ENCODE measurements at regions not wholly inside any gene's neighbourhood (a gene's known extent, or its start where the extent isn't known, plus 50 kb on each side); places are given as distances from the start of the nearest gene placed in this dataset.
"Not testable (repeated sequence)": the region's sequence is repeated elsewhere in the genome, so short reads cannot be mapped to it uniquely, and the experiment has no call there.

GRCh38 chr4:147157860-147158701 is 212.4 kb upstream of the TTC29 start:
- no peak overlapping the region for H3K27ac ChIP-seq
- WGBS, 2 donors (ENCODE audit: low coverage in 1 of 2): 2 to 12% methylated on average over 7 to 22 of the region's 29 CpGs
- TF ChIP-seq POLR2A (IDR thresholded peaks at IDR 0.05) (no peak), EP300 (IDR thresholded peaks at IDR 0.05; ENCODE audit: low read depth) (no peak), POLR2AphosphoS5 (IDR thresholded peaks at IDR 0.05) (no peak), CTCF (IDR thresholded peaks at IDR 0.05) (no peak)
- in situ Hi-C loops (cut with MboI; ENCODE audit: low pct_ligation_motif_present in 1 of 4, low pct_unique_long_range_greater_than_20kb in 1 of 4, low sequenced_read_pairs in 3 of 4): loop anchor here (10.0 to 25.0 kb wide), 3 partner anchors 229 to 429 kb away; no protein-coding TSS in a partner anchor
- peaks cover 15% of the 10 kb centered on the region for H3K27me3 ChIP-seq
- H3K36me3 ChIP-seq: no peaks in the 10 kb centered on the region
- peaks cover 0 to 8% (median 0%) of the 10 kb centered on the region in 4 donors for H3K4me1 ChIP-seq
- H3K4me3 ChIP-seq: peak overlapping the region in 3 of 4 donors; percentile 25 to 42 (median 25)
- peak; percentile 9 for DNase-seq
- intact Hi-C loops (cut with DNase I; ENCODE audit: low total_unique reads): no loop called here
- H3K9me3 ChIP-seq: no peaks in the 10 kb centered on the region

- no peaks in the 10 kb centered on the region for H3K36me3 ChIP-seq
- in situ Hi-C loops (cut with MboI; ENCODE audit: low pct_ligation_motif_present in 1 of 4, low pct_unique_long_range_greater_than_20kb in 1 of 4, low sequenced_read_pairs in 3 of 4) (loop anchor here in 3 of 4 donors (25.0 kb wide), 2 partner anchors 226 to 426 kb away; no protein-coding TSS in a partner anchor), intact Hi-C loops (cut with DNase I; ENCODE audit: low total_unique reads) (loop anchor here (5.0 kb wide), 2 partner anchors 431 to 751 kb away; no protein-coding TSS in a partner anchor)
- no peaks in the 10 kb centered on the region for H3K9me3 ChIP-seq
- DNase-seq: no peak
- H3K27me3 ChIP-seq: peaks cover 15% of the 10 kb centered on the region
- 34 to 38% methylated on average over 3 of the region's 3 CpGs for WGBS, 2 donors (ENCODE audit: low coverage in 1 of 2)
- H3K27ac ChIP-seq: no peak overlapping the region
- TF ChIP-seq CTCF (IDR thresholded peaks at IDR 0.05) (peak; percentile 67 to 74 (median 73)), POLR2A (IDR thresholded peaks at IDR 0.05) (no peak), POLR2AphosphoS5 (IDR thresholded peaks at IDR 0.05) (no peak), EP300 (IDR thresholded peaks at IDR 0.05; ENCODE audit: low read depth) (no peak)
- H3K4me3 ChIP-seq: no peak overlapping the region
- peaks cover 0 to 8% (median 0%) of the 10 kb centered on the region in 4 donors for H3K4me1 ChIP-seq
Observed at GRCh38 chr4:147160908-147161513, 215.3 kb upstream of the TTC29 start.

- H3K4me1 ChIP-seq: peaks cover 0 to 5% (median 0%) of the 10 kb centered on the region in 4 donors
- H3K27ac ChIP-seq: no peak overlapping the region
- in situ Hi-C loops (cut with MboI; ENCODE audit: low pct_ligation_motif_present in 1 of 4, low pct_unique_long_range_greater_than_20kb in 1 of 4, low sequenced_read_pairs in 3 of 4) (loop anchor here in 3 of 4 donors (25.0 kb wide), 2 partner anchors 224 to 424 kb away; no protein-coding TSS in a partner anchor), intact Hi-C loops (cut with DNase I; ENCODE audit: low total_unique reads) (loop anchor here (5.0 kb wide), 2 partner anchors 429 to 749 kb away; no protein-coding TSS in a partner anchor)
- H3K36me3 ChIP-seq: no peaks in the 10 kb centered on the region
- DNase-seq: no peak
- TF ChIP-seq POLR2A (IDR thresholded peaks at IDR 0.05): no peak
- no peak for TF ChIP-seq EP300 (IDR thresholded peaks at IDR 0.05; ENCODE audit: low read depth)
- no peak for TF ChIP-seq CTCF (IDR thresholded peaks at IDR 0.05)
- no peak for TF ChIP-seq POLR2AphosphoS5 (IDR thresholded peaks at IDR 0.05)
- H3K27me3 ChIP-seq: peaks cover 11% of the 10 kb centered on the region
- H3K4me3 ChIP-seq: no peak overlapping the region
- no peaks in the 10 kb centered on the region for H3K9me3 ChIP-seq
Observed at GRCh38 chr4:147163311-147163710, 217.6 kb upstream of the TTC29 start.

- intact Hi-C loops (cut with DNase I; ENCODE audit: low total_unique reads): not testable (repeated sequence)
- in situ Hi-C loops (cut with MboI; ENCODE audit: low pct_ligation_motif_present in 1 of 4, low pct_unique_long_range_greater_than_20kb in 1 of 4, low sequenced_read_pairs in 3 of 4): loop anchor here in 3 of 4 donors (25.0 kb wide), 2 partner anchors 219 to 419 kb away; no protein-coding TSS in a partner anchor
Observed at GRCh38 chr4:147168200-147168599, 222.5 kb upstream of the TTC29 start.

More at GRCh38 chr4:147168200-147168599, 222.5 kb upstream of the TTC29 start:
- H3K9me3 ChIP-seq, H3K4me1 ChIP-seq, H3K36me3 ChIP-seq, H3K27ac ChIP-seq, H3K4me3 ChIP-seq, H3K27me3 ChIP-seq, DNase-seq: not testable (repeated sequence)
